Adrenal gland (tissue), 5 donors: ENCODE measurements at regions not wholly inside any gene's neighbourhood (a gene's known extent, or its start where the extent isn't known, plus 50 kb on each side); places are given as distances from the start of the nearest gene placed in this dataset.

Experiments used
- CTCF ChIP-seq, 6 experiments: fragments of 450-650 bp in 4 of 6; fragments of 200-600 bp in 2 of 6; sonication (generic) in 1 of 6; IDR thresholded peaks; 1 replicate in 5 of 6; 2 replicates in 1 of 6; pipeline versions ENCODE4 v1.5.1 to v1.8.0; 2016 to 2021; ENCODE audit warnings: antibody characterized with exemption in 6 of 6, mild to moderate bottlenecking in 2 of 6, moderate library complexity in 1 of 6
- POLR2A ChIP-seq, 2 donors: fragments of 450-650 bp; IDR thresholded peaks; one replicate each; pipeline ENCODE4 v1.6.1; 2017; ENCODE audit warnings: antibody characterized with exemption in 2 of 2, mild to moderate bottlenecking in 2 of 2, moderate library complexity in 1 of 2
- donor health status: DM: no; HTN: no; CAD: no.

GRCh38 chr12:75577812-75578211 is 66.4 kb upstream of the KRR1 start:
- TF ChIP-seq CTCF (IDR thresholded peaks at IDR 0.05) (no peak), POLR2A (IDR thresholded peaks at IDR 0.05) (no peak)
